GM12865 (cell line): ENCODE measurements at regions not wholly inside any gene's neighbourhood (a gene's known extent, or its start where the extent isn't known, plus 50 kb on each side); places are given as distances from the start of the nearest gene placed in this dataset.
"Not testable (repeated sequence)": the region's sequence is repeated elsewhere in the genome, so short reads cannot be mapped to it uniquely, and the experiment has no call there.

Source experiments
- DNase-seq: peaks from one replicate; pipeline ENCODE4 v3.0.0; 2010; ENCODE audit warnings: low read depth
- H3K4me3 ChIP-seq: 2 replicates; pipeline ENCODE4 v1.5.1; 2011; ENCODE audit warnings: mild to moderate bottlenecking, low read depth, low read length, control low read depth
- CTCF ChIP-seq: IDR thresholded peaks from 2 replicates; pipeline ENCODE4 v1.5.1; 2011; ENCODE audit warnings: low read length, control low read depth, low read depth, inconsistent platforms; ENCODE audit not compliant: insufficient read depth; ENCODE audit errors: missing control alignments

GRCh38 chr2:195337597-195337996 is 319.4 kb upstream of the SLC39A10 start:
- DNase-seq, result no peak
- TF ChIP-seq CTCF, result no peak
- H3K4me3 ChIP-seq, result no peak overlapping the region

- TF ChIP-seq CTCF, result no peak
- DNase-seq, result no peak
Measured at GRCh38 chr2:195333869-195334268, 323.2 kb upstream of the SLC39A10 start.

GRCh38 chr2:195331966-195332365 is 325.1 kb upstream of the SLC39A10 start:
- no peak overlapping the region for H3K4me3 ChIP-seq
- no peak for DNase-seq
- no peak for TF ChIP-seq CTCF

More at GRCh38 chr2:195333869-195334268, 323.2 kb upstream of the SLC39A10 start:
- no peak overlapping the region for H3K4me3 ChIP-seq

- no peak overlapping the region for H3K4me3 ChIP-seq
- TF ChIP-seq CTCF, result no peak
- DNase-seq, result no peak
Measured at GRCh38 chr2:195331129-195331528, 325.9 kb upstream of the SLC39A10 start.

GRCh38 chr2:195330513-195330956 is 326.5 kb upstream of the SLC39A10 start:
- TF ChIP-seq CTCF, result no peak
- H3K4me3 ChIP-seq, result no peak overlapping the region
- no peak for DNase-seq

GRCh38 chr2:195329784-195330183 is 327.2 kb upstream of the SLC39A10 start:
- H3K4me3 ChIP-seq, DNase-seq: not testable (repeated sequence)

- no peak overlapping the region for H3K4me3 ChIP-seq
- no peak for TF ChIP-seq CTCF
- no peak for DNase-seq
Measured at GRCh38 chr2:195326537-195326936, 330.5 kb upstream of the SLC39A10 start.
